ENCODE measurements at regions not wholly inside any gene's neighbourhood (a gene's known extent, or its start where the extent isn't known, plus 50 kb on each side); places are given as distances from the start of the nearest gene placed in this dataset.

- Histone ChIP-seq H2BK12ac (ENCODE audit: low read depth, low read length) (no peak overlapping the region), H2BK120ac (replicated peaks; ENCODE audit: low read depth, low read length) (no peak overlapping the region), H3K9me3 (ENCODE audit: insufficient read depth in 2 of 2, low read depth in 1 of 2, low read length in 1 of 2) (no peaks in the 10 kb centered on the region), H3K4me3 (ENCODE audit: extremely low read depth in 1 of 4, insufficient read depth in 2 of 4, low read depth in 3 of 4, low read length in 4 of 4) (no peak overlapping the region), H3K27me3 (replicated peaks in 1 of 4; ENCODE audit: control insufficient read depth in 3 of 4, extremely low read depth in 1 of 4, insufficient read depth in 3 of 4, low read length in 3 of 4) (no peaks in the 10 kb centered on the region), H4K20me1 (replicated peaks in 1 of 2; ENCODE audit: control insufficient read depth in 1 of 2, insufficient read depth in 2 of 2, low read length in 2 of 2) (no peaks in the 10 kb centered on the region), H3K4me2 (ENCODE audit: insufficient read depth in 1 of 2, low read depth in 2 of 2, low read length in 2 of 2) (no peak overlapping the region), H3K79me2 (ENCODE audit: control insufficient read depth in 1 of 2, insufficient read depth in 2 of 2, low read length in 2 of 2) (no peaks in the 10 kb centered on the region), H3K4me1 (replicated peaks in 1 of 4; ENCODE audit: control insufficient read depth in 3 of 4, insufficient read depth in 4 of 4, low read length in 3 of 4) (no peaks in the 10 kb centered on the region), H4K8ac (ENCODE audit: extremely low read depth, insufficient read depth, low read length) (no peak overlapping the region; the same call in 1 of the 2 replicates), H2BK5ac (ENCODE audit: low read depth, low read length) (no peak overlapping the region), H3K18ac (ENCODE audit: extremely low read depth, low read length) (no peak overlapping the region), H2BK15ac (ENCODE audit: low read length) (no peak overlapping the region), H2BK20ac (ENCODE audit: low read length) (no peak overlapping the region), H3K14ac (ENCODE audit: insufficient read length) (no peak overlapping the region), H3K23me2 (ENCODE audit: low read depth, low read length) (no peaks in the 10 kb centered on the region), H2AFZ (ENCODE audit: low read length) (no peak overlapping the region), H4K91ac (replicated peaks; ENCODE audit: insufficient read length, low read length) (no peak overlapping the region), H3K23ac (ENCODE audit: insufficient read length) (no peak overlapping the region), H3K4ac (replicated peaks; ENCODE audit: insufficient read length, low read depth, low read length) (no peak overlapping the region), H2AK5ac (ENCODE audit: low read depth, low read length) (no peak overlapping the region), H3K56ac (replicated peaks; ENCODE audit: insufficient read length, low read depth, low read length) (no peak overlapping the region), H4K5ac (ENCODE audit: insufficient read length, low read depth, low read length) (no peak overlapping the region), H3K27ac (ENCODE audit: low read depth, low read length) (no peak overlapping the region), H3K9ac (replicated peaks in 1 of 4; ENCODE audit: extremely low read depth in 1 of 4, low read depth in 3 of 4, low read length in 3 of 4) (no peak overlapping the region), H3K79me1 (ENCODE audit: low read depth, low read length) (no peaks in the 10 kb centered on the region), H3K36me3 (ENCODE audit: control insufficient read depth in 2 of 4, insufficient read depth in 4 of 4, low read length in 3 of 4) (no peaks in the 10 kb centered on the region)
- ChIA-PET POLR2A (ENCODE audit: partially characterized antibody) (interaction anchor here (0.5 to 1.2 kb wide), 2 partner anchors 19 to 932 kb away, joined by 3 read pairs; no protein-coding TSS in a partner anchor), CTCF (ENCODE audit: partially characterized antibody) (interaction anchor here (1.0 to 11.3 kb wide), 3 partner anchors 8 to 44 kb away, joined by 3 to 97 read pairs (median 11); no protein-coding TSS in a partner anchor)
- FAIRE-seq (no peak), DNase-seq (ENCODE audit: low read depth in 1 of 2, low spot score in 2 of 2) (no peak)
- 98% methylated on average over 4 of the region's 4 CpGs; no CpG with 5 or more reads in 1 of the 2 experiments for WGBS, 2 experiments (ENCODE audit: extremely low coverage in 1 of 2, insufficient coverage in 1 of 2, insufficient read length in 1 of 2, insufficient replicate concordance in 2 of 2, low coverage in 1 of 2, low lambda C conversion rate in 2 of 2, missing lambda C conversion rate in 1 of 2)
- TF ChIP-seq EGR1 (IDR thresholded peaks at IDR 0.05; ENCODE audit: borderline replicate concordance, low read depth, low read length), result no peak
- no peak for TF ChIP-seq PHF8 (conservative IDR thresholded peaks at IDR 0.05; ENCODE audit: low read depth, low read length)
- no peak for TF ChIP-seq SUZ12 (IDR thresholded peaks at IDR 0.05; ENCODE audit: low read length)
- no peak for TF ChIP-seq YY1 (IDR thresholded peaks at IDR 0.05; ENCODE audit: low read depth, low read length)
- TF ChIP-seq HDAC6 (IDR thresholded peaks at IDR 0.05; ENCODE audit: low read depth, low read length), result no peak
- no peak for TF ChIP-seq SIN3A (conservative IDR thresholded peaks at IDR 0.05 in 1 of 2, IDR thresholded peaks at IDR 0.05 in 1 of 2; ENCODE audit: low read depth in 1 of 2, low read length in 2 of 2)
- no peak for TF ChIP-seq TEAD4 (IDR thresholded peaks at IDR 0.05; ENCODE audit: low read depth, low read length)
- no peak for TF ChIP-seq ATF2 (IDR thresholded peaks at IDR 0.05; ENCODE audit: low read length)
- no peak for TF ChIP-seq RFX5 (IDR thresholded peaks at IDR 0.05; ENCODE audit: borderline replicate concordance, low read depth, low read length)
- no peak for TF ChIP-seq EP300 (IDR thresholded peaks at IDR 0.05; ENCODE audit: borderline replicate concordance in 1 of 2, low read depth in 2 of 2, low read length in 2 of 2)
- TF ChIP-seq RNF2 (IDR thresholded peaks at IDR 0.05; ENCODE audit: borderline replicate concordance, low read depth, low read length, missing control alignments, poor library complexity, severe bottlenecking), result no peak
- no peak for TF ChIP-seq SP4 (IDR thresholded peaks at IDR 0.05; ENCODE audit: low read length)
Measured at GRCh38 chr5:6812091-6812490, 98.9 kb downstream of the TENT4A start.

Measured in H1 (cell line).